GM10266 (cell line): ENCODE measurements at regions not wholly inside any gene's neighbourhood (a gene's known extent, or its start where the extent isn't known, plus 50 kb on each side); places are given as distances from the start of the nearest gene placed in this dataset.

Experiments used
- DNase-seq: peaks from one replicate; pipeline ENCODE4 v3.0.0; 2012; ENCODE audit errors: extremely low spot score
- CTCF ChIP-seq: IDR thresholded peaks from 2 replicates; pipeline ENCODE4 v1.5.1; 2012; ENCODE audit warnings: mild to moderate bottlenecking, low read depth; ENCODE audit not compliant: control insufficient read depth, insufficient read depth; ENCODE audit errors: missing control alignments

GRCh38 chr12:47383942-47384341 is 304.2 kb upstream of the AMIGO2 start:
- DNase-seq: no peak
- no peak for TF ChIP-seq CTCF

DNA sequence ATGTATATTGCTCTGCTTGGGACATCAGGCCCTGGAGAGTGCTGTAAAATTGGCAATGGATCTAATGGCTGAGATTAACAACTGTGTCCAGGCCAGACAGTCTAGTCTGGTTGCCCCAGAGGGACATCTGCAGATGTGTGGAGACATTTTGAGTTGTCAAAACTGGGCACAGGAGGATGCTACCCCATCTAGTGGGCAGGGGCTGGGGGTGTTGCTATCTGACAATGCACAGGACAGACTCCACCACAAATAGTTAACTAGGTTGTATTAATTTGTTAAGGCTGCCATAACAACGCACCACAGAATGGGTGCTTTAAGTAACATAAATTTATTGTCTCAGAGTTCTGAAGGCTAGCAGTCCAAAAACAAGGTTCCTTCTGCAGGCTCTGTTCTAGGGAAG is 302.5 kb upstream of the AMIGO2 start:
- DNase-seq: no peak
- TF ChIP-seq CTCF: no peak

DNA sequence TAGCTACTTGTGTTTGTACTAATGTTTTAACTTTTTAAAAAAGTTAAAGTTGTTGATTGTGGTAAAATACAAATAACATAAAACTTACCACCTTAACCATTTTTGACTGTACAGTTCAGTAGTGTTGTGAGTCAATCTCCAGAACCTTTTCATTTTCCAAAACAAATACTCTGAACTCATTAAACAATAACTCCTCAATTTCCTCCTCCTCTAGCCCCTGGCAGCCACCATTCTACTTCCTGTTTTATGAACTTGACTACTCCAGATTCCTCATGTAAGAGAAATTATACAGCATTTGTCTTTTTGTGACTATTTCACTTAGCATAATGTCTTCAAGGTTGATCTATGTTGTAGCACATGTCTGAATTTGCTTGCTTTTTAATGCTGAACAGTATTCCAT is 299.1 kb upstream of the AMIGO2 start:
- DNase-seq: no peak
- no peak for TF ChIP-seq CTCF

GRCh38 chr12:47378222-47378582 is 298.4 kb upstream of the AMIGO2 start:
- DNase-seq: no peak
- TF ChIP-seq CTCF: no peak

DNA sequence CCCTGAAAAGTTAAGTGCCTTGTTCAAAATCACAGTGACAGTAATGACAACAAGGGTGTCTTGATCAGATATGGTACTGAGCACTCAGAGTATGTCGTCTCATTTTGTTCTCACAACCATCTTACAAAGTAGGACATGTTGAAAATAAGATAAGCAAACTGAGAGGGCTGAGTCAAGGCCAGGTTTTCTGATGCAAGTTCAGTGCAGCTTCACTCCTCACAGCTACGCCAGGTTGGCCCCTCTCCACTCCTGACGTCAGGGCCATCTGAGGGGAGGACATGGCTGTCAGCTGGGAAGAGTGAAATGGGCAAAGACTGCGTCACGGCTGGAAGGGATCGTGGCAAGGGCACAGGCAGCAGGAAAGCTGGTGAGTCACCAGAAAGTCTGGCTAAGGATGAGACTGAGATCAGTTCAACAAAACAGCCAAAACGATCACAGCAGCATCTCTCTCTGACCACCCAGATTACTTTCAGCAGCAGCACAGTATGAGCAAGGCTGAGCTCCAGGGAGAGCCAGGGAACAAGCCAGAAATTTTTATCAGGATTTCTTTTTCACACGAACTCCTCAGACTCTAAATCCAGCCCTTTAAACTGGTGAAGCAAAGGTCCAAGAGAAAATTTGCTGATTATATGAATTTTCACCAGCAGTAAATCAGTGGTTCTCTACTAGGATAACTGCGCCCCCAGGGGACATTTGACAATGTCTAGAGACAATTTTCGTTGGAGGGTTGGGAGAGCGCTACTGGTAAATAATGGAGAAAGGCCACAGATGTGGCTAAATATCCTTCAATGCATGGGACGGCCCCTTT is 297.9 kb upstream of the AMIGO2 start:
- no peak for DNase-seq
- no peak for TF ChIP-seq CTCF

DNA sequence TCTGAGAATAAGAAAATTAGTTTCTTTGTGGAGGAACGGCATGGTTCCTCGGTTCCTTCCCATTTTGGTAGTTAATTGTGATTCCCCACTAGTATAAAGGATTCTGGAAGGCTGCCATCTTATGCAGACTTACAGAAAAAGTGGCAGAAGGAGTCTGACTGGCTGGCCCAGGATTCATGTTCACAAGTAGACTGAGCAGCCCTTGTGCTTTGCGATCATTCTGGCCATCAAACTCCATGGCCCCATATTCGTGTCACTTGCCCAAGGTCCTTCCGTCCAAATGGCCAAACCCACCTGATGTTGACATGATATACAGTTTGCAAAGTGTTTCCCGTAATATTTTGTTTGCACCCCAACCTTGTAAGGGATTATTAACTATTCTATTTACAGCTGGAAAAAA is 297.2 kb upstream of the AMIGO2 start:
- no peak for DNase-seq
- TF ChIP-seq CTCF: no peak

GRCh38 chr12:47373554-47374150 is 293.9 kb upstream of the AMIGO2 start:
- TF ChIP-seq CTCF: no peak
- DNase-seq: no peak
